ENCODE measurements at regions not wholly inside any gene's neighbourhood (a gene's known extent, or its start where the extent isn't known, plus 50 kb on each side); places are given as distances from the start of the nearest gene placed in this dataset.
"Not testable (repeated sequence)": the region's sequence is repeated elsewhere in the genome, so short reads cannot be mapped to it uniquely, and the experiment has no call there.

- DNase-seq: no peak
Observed at GRCh38 chr4:19194672-19195071, 1057.0 kb upstream of the SLIT2 start.

- DNase-seq: no peak
Observed at GRCh38 chr4:19193274-19193981, 1058.3 kb upstream of the SLIT2 start.

GRCh38 chr4:19191979-19192650 is 1059.6 kb upstream of the SLIT2 start:
- no peak for DNase-seq

- no peak for DNase-seq
Observed at GRCh38 chr4:19187691-19188090, 1064.0 kb upstream of the SLIT2 start.

GRCh38 chr4:19187096-19187495 is 1064.6 kb upstream of the SLIT2 start:
- no peak for DNase-seq

GRCh38 chr4:19181631-19182030 is 1070.1 kb upstream of the SLIT2 start:
- DNase-seq: peak in 1 of 3 experiments; percentile 8

GRCh38 chr4:19178835-19179234 is 1072.9 kb upstream of the SLIT2 start:
- DNase-seq: no peak

- DNase-seq: no peak
Observed at GRCh38 chr4:19177616-19178015, 1074.1 kb upstream of the SLIT2 start.

- DNase-seq: no peak
Observed at GRCh38 chr4:19171832-19172231, 1079.9 kb upstream of the SLIT2 start.

GRCh38 chr4:19167311-19167710 is 1084.4 kb upstream of the SLIT2 start:
- DNase-seq: no peak

- DNase-seq: no peak
Observed at GRCh38 chr4:19164334-19164733, 1087.4 kb upstream of the SLIT2 start.

- DNase-seq: no peak
Observed at GRCh38 chr4:19159874-19160273, 1091.8 kb upstream of the SLIT2 start.

- DNase-seq: no peak
Observed at GRCh38 chr4:19158107-19158809, 1093.4 kb upstream of the SLIT2 start.

GRCh38 chr4:19156786-19157185 is 1094.9 kb upstream of the SLIT2 start:
- no peak for DNase-seq

- no peak for DNase-seq
Observed at GRCh38 chr4:19155568-19155967, 1096.1 kb upstream of the SLIT2 start.

- not testable (repeated sequence) for DNase-seq
Observed at GRCh38 chr4:19154267-19154666, 1097.4 kb upstream of the SLIT2 start.

GRCh38 chr4:19152264-19152663 is 1099.4 kb upstream of the SLIT2 start:
- no peak for DNase-seq

GRCh38 chr4:19151684-19152083 is 1100.0 kb upstream of the SLIT2 start:
- no peak for DNase-seq

- DNase-seq: no peak
Observed at GRCh38 chr4:19146038-19146437, 1105.7 kb upstream of the SLIT2 start.

GRCh38 chr4:19135895-19136633 is 1114.5 kb upstream of the LCORL start:
- no peak for DNase-seq

- DNase-seq: no peak
Observed at GRCh38 chr4:19134685-19135084, 1113.1 kb upstream of the LCORL start.

GRCh38 chr4:19133315-19133714 is 1111.8 kb upstream of the LCORL start:
- no peak for DNase-seq

GRCh38 chr4:19130866-19131265 is 1109.3 kb upstream of the LCORL start:
- no peak for DNase-seq
